ENCODE measurements at regions not wholly inside any gene's neighbourhood (a gene's known extent, or its start where the extent isn't known, plus 50 kb on each side); places are given as distances from the start of the nearest gene placed in this dataset.
"Not testable (repeated sequence)": the region's sequence is repeated elsewhere in the genome, so short reads cannot be mapped to it uniquely, and the experiment has no call there.

DNA sequence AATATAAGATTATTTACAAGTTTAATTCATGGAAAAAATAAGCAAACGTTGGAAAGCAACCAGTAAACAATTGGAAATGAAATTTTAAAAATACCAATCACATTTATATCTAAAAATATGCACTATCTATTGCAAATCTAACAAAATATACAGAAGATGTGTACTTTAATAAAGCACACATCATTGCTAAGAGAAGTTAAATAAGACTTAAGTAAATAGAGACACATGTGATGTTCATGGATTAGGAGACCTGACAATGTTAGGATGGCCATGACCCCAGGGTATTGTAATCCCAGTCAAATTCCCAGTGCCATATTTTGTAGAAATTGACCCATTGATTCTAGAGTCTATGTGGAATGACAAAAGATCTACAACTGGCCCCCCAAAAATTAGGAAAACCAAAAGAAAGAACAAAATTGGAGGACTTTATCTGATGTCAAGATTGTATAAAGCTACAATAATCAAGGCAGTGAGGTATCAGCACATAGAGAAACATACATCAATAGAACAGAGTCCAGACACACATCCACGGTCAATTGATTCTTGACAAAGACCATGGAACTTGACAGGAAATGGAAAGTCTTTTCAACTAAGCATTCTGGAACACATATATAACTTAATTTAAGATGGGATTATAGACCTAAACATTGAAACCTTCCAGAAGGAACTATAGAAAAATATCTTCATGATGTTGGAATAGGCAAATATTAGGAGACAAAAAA lies 90.8 kb upstream of the USP29 start:
- DNase-seq (ENCODE audit: low spot score): no peak

GRCh38 chr19:57031106-57031505 lies 88.7 kb upstream of the USP29 start:
- no peak for DNase-seq (ENCODE audit: low spot score)

- no peak for DNase-seq (ENCODE audit: low spot score)
Observed at GRCh38 chr19:57033576-57033975, 86.2 kb upstream of the USP29 start.

- no peak for DNase-seq (ENCODE audit: low spot score)
Observed at GRCh38 chr19:57034544-57034943, 85.2 kb upstream of the USP29 start.

- not testable (repeated sequence) for DNase-seq (ENCODE audit: low spot score)
Observed at GRCh38 chr19:57035740-57036139, 84.0 kb upstream of the USP29 start.

- DNase-seq (ENCODE audit: low spot score): no peak
Observed at GRCh38 chr19:57037556-57037955, 82.2 kb upstream of the USP29 start.

- DNase-seq (ENCODE audit: low spot score): no peak
Observed at GRCh38 chr19:57047743-57048142, 72.0 kb upstream of the USP29 start.

DNA sequence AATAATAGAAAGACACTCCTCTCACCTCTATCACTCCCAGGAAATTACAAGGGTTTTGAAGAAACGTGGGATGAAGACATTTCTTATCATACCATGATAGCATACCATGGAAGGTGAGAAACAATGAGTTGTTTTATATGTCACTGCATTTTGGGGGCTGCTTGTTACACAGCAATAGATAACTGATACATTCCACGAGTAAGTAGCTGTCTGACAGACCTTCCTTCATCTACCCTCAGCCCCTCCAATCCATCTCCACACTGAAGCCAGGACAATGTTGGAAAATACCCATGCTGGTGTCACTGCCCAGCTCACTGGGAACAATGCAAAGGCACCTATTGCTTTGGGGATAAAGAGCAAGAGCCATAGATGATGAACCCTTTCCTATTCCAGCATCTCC lies 68.9 kb upstream of the USP29 start:
- no peak for DNase-seq (ENCODE audit: low spot score)

GRCh38 chr19:57052081-57052480 lies 67.7 kb upstream of the USP29 start:
- no peak for DNase-seq (ENCODE audit: low spot score)

DNA sequence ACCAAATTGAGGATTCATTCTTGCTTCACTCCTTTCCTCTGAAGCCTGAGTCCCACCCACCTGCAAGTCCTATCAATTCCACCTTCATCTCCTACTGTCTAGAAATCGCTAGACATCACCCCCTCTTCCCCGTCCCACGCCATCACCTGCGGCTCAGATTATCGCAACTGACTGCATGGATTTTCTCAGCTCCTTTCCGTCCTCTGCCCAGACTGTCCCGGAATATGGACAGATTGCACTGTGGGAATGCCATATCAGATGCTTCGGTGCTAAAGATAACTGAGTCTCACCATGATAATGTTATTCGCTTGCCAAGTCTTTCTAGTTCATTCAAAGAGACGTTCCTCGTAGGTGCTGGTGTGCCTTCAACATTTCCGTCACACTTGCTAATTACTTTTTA lies 66.4 kb upstream of the USP29 start:
- DNase-seq (ENCODE audit: low spot score): no peak

DNA sequence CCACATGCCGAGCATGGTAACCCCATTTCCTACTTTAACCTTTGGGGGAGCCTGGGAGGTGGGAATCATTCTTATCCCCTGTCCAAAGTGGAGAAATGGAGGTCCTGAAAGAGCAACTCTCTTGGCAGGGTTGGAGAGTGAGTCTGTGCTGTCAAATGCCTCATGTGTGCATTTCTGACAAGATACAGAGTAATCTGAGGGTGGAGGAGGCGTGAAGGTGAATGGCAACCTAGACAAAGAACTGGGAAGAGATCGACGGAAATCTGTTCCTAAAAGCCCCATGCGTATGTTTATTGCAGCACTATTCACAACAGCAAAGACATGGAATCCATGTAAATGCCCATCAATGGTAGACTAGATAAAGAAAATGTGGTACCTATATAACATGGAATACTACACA lies 63.8 kb upstream of the USP29 start:
- DNase-seq (ENCODE audit: low spot score): no peak

- no peak for DNase-seq (ENCODE audit: low spot score)
Observed at GRCh38 chr19:57057036-57057686, 62.6 kb upstream of the USP29 start.

DNA sequence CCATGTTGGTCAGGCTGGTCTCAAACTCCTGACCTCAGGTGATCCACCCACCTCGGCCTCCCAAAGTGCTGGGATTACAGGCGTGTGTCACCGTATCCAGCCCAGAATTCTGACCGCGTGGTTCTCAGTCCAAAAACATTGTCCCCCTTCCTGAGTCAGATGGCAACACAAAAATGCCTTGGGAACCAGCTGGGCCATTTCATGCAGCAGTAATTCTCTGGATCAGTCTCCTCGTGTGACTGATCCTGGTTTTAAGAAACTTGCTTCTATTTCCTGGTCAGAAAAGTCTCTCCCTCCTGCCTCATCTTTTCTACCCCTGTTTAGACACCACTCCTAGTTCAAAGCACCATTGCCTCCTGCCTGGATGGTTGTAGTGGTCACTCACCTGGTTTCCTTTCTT lies 60.9 kb upstream of the USP29 start:
- DNase-seq (ENCODE audit: low spot score): no peak

GRCh38 chr19:57063070-57063469 lies 56.7 kb upstream of the USP29 start:
- DNase-seq (ENCODE audit: low spot score): no peak

DNA sequence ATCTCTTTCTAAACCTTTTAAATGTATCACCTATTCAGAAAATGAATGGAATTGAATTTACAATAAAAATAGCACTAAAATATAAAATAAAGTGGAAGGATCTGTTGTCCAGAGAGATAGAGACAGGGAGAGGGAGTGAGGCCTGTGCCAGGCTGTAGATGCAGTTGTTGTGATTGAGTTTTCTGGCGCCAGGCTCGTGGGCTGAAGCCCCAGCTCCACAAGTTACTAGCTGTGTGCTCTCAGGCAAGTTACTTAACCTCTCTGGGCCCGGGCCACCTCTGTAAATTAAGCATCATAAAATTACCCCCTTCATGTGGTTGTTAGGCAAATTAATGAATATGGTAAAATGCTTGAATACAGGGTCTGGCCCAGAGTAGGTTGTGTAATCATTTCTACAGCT lies 52.3 kb upstream of the USP29 start:
- DNase-seq (ENCODE audit: low spot score): no peak

DNA sequence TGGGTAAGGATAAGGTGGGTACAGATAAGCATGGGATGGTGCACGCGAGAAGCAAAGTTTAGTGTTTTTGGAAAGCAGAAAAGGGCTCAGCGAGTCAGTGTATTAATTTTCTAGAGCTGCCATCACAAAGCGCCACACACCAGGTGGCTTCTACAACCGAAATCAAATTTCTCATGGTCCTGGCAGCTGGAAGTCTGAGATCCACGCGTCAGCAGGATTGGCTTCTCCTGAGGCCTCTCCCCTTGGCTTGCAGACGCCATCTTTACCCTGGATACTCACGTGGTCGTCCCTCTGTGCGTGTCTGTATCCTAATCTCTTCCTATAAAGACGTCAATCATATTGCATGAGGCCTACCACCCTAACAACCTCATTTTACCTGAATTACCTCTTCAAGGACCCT lies 51.5 kb upstream of the USP29 start:
- DNase-seq (ENCODE audit: low spot score): no peak

DNA sequence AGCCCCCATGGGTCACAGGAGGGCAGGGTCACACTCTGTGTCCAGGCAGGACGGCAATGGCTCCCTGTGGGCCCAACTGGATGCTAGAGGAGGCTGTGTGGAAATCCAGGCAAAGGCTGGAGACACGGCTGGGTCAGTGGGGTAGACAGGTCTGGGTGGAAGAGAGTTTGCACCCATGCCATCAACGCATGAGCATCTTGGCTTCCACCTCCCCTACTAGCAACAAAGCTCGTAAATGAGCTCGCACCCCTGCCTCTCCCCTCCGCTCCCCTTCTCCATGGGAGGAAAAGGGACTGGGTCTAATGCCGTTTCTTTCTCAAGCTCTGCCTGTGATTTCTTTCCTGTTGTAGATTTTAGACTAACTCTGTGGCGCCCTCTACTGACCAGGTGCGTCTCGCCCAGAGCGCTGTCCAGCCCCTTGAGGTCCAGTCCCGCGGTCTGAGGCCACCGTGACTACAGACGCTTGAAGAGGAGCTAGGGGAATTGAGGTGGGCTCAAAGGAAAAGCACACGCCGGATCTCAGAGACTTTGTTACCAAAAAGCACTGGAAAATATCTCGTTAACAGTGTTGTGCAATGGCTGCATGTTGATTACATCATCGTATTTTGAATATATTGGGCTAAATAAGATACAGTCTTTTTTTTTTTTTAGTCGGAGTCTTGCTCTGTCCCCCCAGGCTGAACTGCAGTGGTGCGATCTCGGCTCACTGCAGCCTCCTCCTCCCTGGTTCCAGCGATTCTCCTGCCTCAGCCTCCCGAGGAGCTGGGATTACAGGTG lies 50.7 kb upstream of the USP29 start:
- no peak for DNase-seq (ENCODE audit: low spot score)
